Testis (tissue), 2 donors: ENCODE measurements at regions not wholly inside any gene's neighbourhood (a gene's known extent, or its start where the extent isn't known, plus 50 kb on each side); places are given as distances from the start of the nearest gene placed in this dataset.

Source experiments
- CTCF ChIP-seq, 3 experiments: fragments of 450-650 bp in 2 of 3; fragments of 200-600 bp in 1 of 3; sonication (generic) in 1 of 3; IDR thresholded peaks; one replicate each; pipeline ENCODE4 v1.5.1; 2016 to 2019; ENCODE audit warnings: antibody characterized with exemption in 3 of 3, mild to moderate bottlenecking in 2 of 3, moderate library complexity in 1 of 3
- POLR2A ChIP-seq: fragments of 450-650 bp; IDR thresholded peaks from one replicate; pipeline ENCODE4 v1.6.1; 2017; ENCODE audit warnings: antibody characterized with exemption, mild to moderate bottlenecking, moderate library complexity

GRCh38 chr9:81462801-81463200 is 226.5 kb downstream of the TLE1 start:
- TF ChIP-seq POLR2A, result no peak
- TF ChIP-seq CTCF (IDR thresholded peaks at IDR 0.05), result no peak
